ENCODE measurements at regions not wholly inside any gene's neighbourhood (a gene's known extent, or its start where the extent isn't known, plus 50 kb on each side); places are given as distances from the start of the nearest gene placed in this dataset.
A peak's percentile ranks its signal among the peaks of the same experiment; 100 is the strongest.

DNA sequence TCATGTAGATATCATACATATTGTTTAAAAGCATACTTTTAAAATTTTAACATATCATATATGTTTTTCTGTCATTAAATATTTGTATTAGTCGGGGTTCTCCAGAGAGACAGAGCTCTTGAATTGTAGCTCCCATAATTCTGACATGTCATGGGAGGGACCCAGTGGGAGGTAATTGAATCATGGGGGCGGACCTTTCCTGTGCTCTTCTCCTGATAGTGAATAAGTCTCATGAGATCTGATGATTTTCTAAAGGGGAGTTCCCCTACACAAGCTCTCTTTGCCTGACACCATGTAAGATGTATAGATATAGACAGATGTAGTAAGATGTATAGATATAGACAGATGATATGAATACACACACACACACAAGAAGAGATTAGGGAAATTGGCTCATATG is 161.2 kb upstream of the ABI3BP start:
- ChIA-PET POLR2A (no interaction called here), CTCF (interaction anchor here (0.5 kb wide), 1 partner anchor 201 kb away, joined by 3 read pairs; no protein-coding TSS in a partner anchor)
- H3K36me3 Mint-ChIP-seq (ENCODE audit: insufficient read depth, unreplicated experiment), result no peaks in the 10 kb centered on the region
- H3K4me3 Mint-ChIP-seq (ENCODE audit: unreplicated experiment), result no peak overlapping the region
- peaks cover 7% of the 10 kb centered on the region for H3K9me3 Mint-ChIP-seq (ENCODE audit: unreplicated experiment)
- intact Hi-C loops (cut with micrococcal nuclease), result no loop called here
- no TSS peak for BruUV-seq (replicated peaks)
- H3K4me1 Mint-ChIP-seq (ENCODE audit: insufficient read depth, unreplicated experiment), result no peaks in the 10 kb centered on the region
- DNase-seq (ENCODE audit: unreplicated experiment), result no peak
- H3K27me3 Mint-ChIP-seq (ENCODE audit: insufficient read depth, unreplicated experiment), result no peaks in the 10 kb centered on the region
- TF ChIP-seq, protein P1, sequence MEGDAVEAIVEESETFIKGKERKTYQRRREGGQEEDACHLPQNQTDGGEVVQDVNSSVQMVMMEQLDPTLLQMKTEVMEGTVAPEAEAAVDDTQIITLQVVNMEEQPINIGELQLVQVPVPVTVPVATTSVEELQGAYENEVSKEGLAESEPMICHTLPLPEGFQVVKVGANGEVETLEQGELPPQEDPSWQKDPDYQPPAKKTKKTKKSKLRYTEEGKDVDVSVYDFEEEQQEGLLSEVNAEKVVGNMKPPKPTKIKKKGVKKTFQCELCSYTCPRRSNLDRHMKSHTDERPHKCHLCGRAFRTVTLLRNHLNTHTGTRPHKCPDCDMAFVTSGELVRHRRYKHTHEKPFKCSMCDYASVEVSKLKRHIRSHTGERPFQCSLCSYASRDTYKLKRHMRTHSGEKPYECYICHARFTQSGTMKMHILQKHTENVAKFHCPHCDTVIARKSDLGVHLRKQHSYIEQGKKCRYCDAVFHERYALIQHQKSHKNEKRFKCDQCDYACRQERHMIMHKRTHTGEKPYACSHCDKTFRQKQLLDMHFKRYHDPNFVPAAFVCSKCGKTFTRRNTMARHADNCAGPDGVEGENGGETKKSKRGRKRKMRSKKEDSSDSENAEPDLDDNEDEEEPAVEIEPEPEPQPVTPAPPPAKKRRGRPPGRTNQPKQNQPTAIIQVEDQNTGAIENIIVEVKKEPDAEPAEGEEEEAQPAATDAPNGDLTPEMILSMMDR (IDR thresholded peaks at IDR 0.05; ENCODE audit: unreplicated experiment), result no peak
- H3K27ac Mint-ChIP-seq (ENCODE audit: low read depth, unreplicated experiment), result no peak overlapping the region

- peak overlapping the region; percentile 57 for H3K27ac Mint-ChIP-seq (ENCODE audit: low read depth, unreplicated experiment)
- no peak overlapping the region for H3K4me3 Mint-ChIP-seq (ENCODE audit: unreplicated experiment)
- CTCF ChIA-PET, result no interaction called here
- intact Hi-C loops (cut with micrococcal nuclease), result no loop called here
- H3K4me1 Mint-ChIP-seq (ENCODE audit: insufficient read depth, unreplicated experiment), result peaks cover 9% of the 10 kb centered on the region
- BruUV-seq (replicated peaks), result no TSS peak
- no peaks in the 10 kb centered on the region for H3K27me3 Mint-ChIP-seq (ENCODE audit: insufficient read depth, unreplicated experiment)
- TF ChIP-seq, protein P1 (IDR thresholded peaks at IDR 0.05; ENCODE audit: unreplicated experiment), result no peak
- DNase-seq (ENCODE audit: unreplicated experiment), result no peak
- peaks cover 7% of the 10 kb centered on the region for H3K9me3 Mint-ChIP-seq (ENCODE audit: unreplicated experiment)
- POLR2A ChIA-PET, result interaction anchor here (1.3 to 1.7 kb wide), 2 partner anchors 20 to 23 kb away, joined by 4 to 5 read pairs; no protein-coding TSS in a partner anchor
- peaks cover 4% of the 10 kb centered on the region for H3K36me3 Mint-ChIP-seq (ENCODE audit: insufficient read depth, unreplicated experiment)
Observed at GRCh38 chr3:101151286-101151913, 158.2 kb upstream of the ABI3BP start.

DNA sequence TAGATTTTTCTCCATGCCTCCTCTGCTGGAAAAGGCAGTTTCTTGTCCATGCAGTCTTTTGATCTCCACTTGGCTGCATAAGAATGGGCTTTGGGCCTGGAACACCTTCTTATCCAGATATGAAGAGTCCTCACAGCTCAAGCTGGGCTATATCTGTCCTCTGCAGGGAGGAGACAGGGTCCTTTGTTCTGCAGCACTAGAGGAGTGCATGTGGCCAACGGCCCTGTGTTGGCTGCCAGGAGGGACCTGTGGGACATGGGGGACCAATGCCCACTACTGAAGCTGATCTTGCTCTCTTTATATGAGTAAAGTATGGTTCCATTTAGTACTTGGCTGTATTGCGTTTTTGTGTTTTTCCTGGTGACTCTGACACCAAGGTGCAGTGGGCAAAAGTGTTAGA is 157.3 kb upstream of the ABI3BP start:
- no peak overlapping the region for H3K4me3 Mint-ChIP-seq (ENCODE audit: unreplicated experiment)
- CTCF ChIA-PET, result interaction anchor here (0.7 kb wide), 1 partner anchor 436 kb away, joined by 6 read pairs; no protein-coding TSS in a partner anchor
- H3K27me3 Mint-ChIP-seq (ENCODE audit: insufficient read depth, unreplicated experiment), result no peaks in the 10 kb centered on the region
- intact Hi-C loops (cut with micrococcal nuclease), result no loop called here
- peak overlapping the region; percentile 57 for H3K27ac Mint-ChIP-seq (ENCODE audit: low read depth, unreplicated experiment)
- H3K4me1 Mint-ChIP-seq (ENCODE audit: insufficient read depth, unreplicated experiment), result peaks cover 9% of the 10 kb centered on the region
- no TSS peak for BruUV-seq (replicated peaks)
- POLR2A ChIA-PET, result interaction anchor here (0.7 to 1.3 kb wide), 2 partner anchors 12 to 19 kb away, joined by 3 to 4 read pairs; no protein-coding TSS in a partner anchor
- H3K9me3 Mint-ChIP-seq (ENCODE audit: unreplicated experiment), result peaks cover 7% of the 10 kb centered on the region
- TF ChIP-seq, protein P1 (IDR thresholded peaks at IDR 0.05; ENCODE audit: unreplicated experiment), result no peak
- DNase-seq (ENCODE audit: unreplicated experiment), result no peak
- peaks cover 4% of the 10 kb centered on the region for H3K36me3 Mint-ChIP-seq (ENCODE audit: insufficient read depth, unreplicated experiment)

- Mint-ChIP-seq H3K4me1 (ENCODE audit: insufficient read depth, unreplicated experiment) (peaks cover 9% of the 10 kb centered on the region), H3K27ac (ENCODE audit: low read depth, unreplicated experiment) (no peak overlapping the region), H3K4me3 (ENCODE audit: unreplicated experiment) (no peak overlapping the region), H3K36me3 (ENCODE audit: insufficient read depth, unreplicated experiment) (peaks cover 4% of the 10 kb centered on the region), H3K27me3 (ENCODE audit: insufficient read depth, unreplicated experiment) (no peaks in the 10 kb centered on the region), H3K9me3 (ENCODE audit: unreplicated experiment) (peaks cover 7% of the 10 kb centered on the region)
- intact Hi-C loops (cut with micrococcal nuclease), result no loop called here
- ChIA-PET POLR2A (interaction anchor here (0.7 kb wide), 1 partner anchor 278 kb away, joined by 3 read pairs; no protein-coding TSS in a partner anchor), CTCF (no interaction called here)
- no peak for DNase-seq (ENCODE audit: unreplicated experiment)
- BruUV-seq (replicated peaks), result no TSS peak
- TF ChIP-seq, protein P1 (IDR thresholded peaks at IDR 0.05; ENCODE audit: unreplicated experiment), result no peak
Observed at GRCh38 chr3:101149707-101150106, 156.5 kb upstream of the ABI3BP start.

Data from MCF 10A (cell line).